ENCODE measurements at regions not wholly inside any gene's neighbourhood (a gene's known extent, or its start where the extent isn't known, plus 50 kb on each side); places are given as distances from the start of the nearest gene placed in this dataset.

DNA sequence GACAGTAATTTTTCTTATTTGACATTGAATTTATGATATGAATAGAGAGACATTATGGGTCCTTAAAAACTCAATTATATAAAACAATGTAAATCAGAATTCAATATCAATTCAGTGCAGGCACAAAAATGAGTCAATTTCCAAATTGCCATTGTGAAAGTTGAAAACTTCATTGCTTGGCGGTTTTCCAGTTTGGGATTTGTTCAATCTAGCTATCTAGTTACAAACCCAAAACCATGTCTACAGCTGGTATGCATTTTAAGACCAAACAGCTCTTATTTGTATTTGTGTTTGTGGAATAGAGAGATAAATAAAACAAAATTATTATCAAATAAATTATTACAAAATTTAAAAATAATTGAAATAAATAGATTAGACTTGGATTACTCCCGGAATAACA lies 1206.6 kb upstream of the RAG2 start:
- TF ChIP-seq, protein P1, sequence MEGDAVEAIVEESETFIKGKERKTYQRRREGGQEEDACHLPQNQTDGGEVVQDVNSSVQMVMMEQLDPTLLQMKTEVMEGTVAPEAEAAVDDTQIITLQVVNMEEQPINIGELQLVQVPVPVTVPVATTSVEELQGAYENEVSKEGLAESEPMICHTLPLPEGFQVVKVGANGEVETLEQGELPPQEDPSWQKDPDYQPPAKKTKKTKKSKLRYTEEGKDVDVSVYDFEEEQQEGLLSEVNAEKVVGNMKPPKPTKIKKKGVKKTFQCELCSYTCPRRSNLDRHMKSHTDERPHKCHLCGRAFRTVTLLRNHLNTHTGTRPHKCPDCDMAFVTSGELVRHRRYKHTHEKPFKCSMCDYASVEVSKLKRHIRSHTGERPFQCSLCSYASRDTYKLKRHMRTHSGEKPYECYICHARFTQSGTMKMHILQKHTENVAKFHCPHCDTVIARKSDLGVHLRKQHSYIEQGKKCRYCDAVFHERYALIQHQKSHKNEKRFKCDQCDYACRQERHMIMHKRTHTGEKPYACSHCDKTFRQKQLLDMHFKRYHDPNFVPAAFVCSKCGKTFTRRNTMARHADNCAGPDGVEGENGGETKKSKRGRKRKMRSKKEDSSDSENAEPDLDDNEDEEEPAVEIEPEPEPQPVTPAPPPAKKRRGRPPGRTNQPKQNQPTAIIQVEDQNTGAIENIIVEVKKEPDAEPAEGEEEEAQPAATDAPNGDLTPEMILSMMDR (IDR thresholded peaks at IDR 0.05; ENCODE audit: insufficient read depth, low read length, severe bottlenecking) = no peak
- FAIRE-seq = no peak
- DNase-seq (ENCODE audit: low read depth) = no peak
- H3K27me3 ChIP-seq (ENCODE audit: control insufficient read depth, insufficient read depth, low read length) = no peaks in the 10 kb centered on the region
- no peaks in the 10 kb centered on the region for H3K36me3 ChIP-seq (ENCODE audit: control insufficient read depth, insufficient read depth, low read length)
- H3K4me3 ChIP-seq (ENCODE audit: low read depth, low read length) = no peak overlapping the region

DNA sequence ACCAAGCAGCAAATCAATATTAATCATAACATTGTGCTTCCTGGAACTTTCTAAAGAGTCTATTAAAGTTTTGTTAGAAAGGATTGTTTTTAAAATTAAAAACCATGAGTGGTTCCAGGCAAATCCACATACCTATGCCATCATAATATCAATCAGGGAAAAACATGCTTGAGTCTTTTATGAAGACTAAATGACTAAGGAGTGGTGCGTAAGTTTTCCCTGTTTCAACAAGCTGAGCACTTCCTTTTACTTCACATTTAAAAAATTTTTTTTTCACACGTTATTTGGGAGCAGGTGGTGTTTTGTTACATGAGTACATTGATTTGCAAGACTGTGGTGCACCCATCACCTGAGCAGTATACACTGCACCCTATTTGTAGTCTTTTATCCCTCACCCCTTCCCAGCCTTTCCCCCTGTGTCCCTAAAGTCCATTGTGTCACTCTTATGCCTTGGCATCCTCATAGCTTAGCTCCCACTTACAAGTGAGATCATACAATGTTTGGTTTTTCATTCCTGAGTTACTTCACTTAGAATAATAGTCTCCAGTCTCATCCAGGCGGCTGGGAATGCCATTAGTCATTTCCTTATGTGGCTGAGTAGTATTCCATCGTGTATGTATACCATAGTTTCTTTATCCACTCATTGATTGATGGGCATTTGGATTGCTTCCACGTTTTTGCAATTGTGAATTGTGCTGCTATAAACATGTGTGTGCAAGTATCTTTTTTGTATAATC lies 1190.3 kb upstream of the RAG2 start:
- no peak overlapping the region for H3K4me3 ChIP-seq (ENCODE audit: low read depth, low read length)
- no peaks in the 10 kb centered on the region for H3K27me3 ChIP-seq (ENCODE audit: control insufficient read depth, insufficient read depth, low read length)
- H3K36me3 ChIP-seq (ENCODE audit: control insufficient read depth, insufficient read depth, low read length) = no peaks in the 10 kb centered on the region
- DNase-seq (ENCODE audit: low read depth) (peak; percentile 98), FAIRE-seq (no peak)
- TF ChIP-seq, protein P1 (IDR thresholded peaks at IDR 0.05; ENCODE audit: insufficient read depth, low read length, severe bottlenecking) = no peak

DNA sequence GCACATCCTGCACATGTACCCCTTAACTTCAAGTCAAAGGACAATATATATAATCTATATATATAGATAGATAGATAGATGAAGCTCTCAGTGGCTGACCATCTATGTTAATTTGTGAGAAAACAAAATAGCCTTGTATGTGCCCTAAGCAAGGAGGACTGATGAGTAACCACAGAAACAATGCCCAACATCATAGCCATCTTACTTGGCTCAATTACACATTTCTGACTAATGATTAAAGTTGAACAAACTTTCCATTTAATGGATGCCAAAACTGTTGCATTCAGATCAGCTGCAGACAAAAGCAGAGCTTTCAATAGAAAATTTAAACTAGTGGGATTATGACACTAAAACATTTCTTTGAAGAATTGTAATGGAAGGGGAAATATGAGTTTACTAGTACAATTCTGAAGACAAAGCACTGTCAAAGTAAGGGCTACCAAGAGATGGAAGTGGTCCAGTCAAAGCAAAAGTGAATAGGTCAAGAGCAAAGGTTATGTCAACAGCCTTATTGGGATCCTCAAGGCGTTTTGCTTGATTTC lies 1188.2 kb upstream of the RAG2 start:
- peak; percentile 91 for DNase-seq (ENCODE audit: low read depth)
- FAIRE-seq = no peak
- Histone ChIP-seq H3K4me3 (ENCODE audit: low read depth, low read length) (no peak overlapping the region), H3K27me3 (ENCODE audit: control insufficient read depth, insufficient read depth, low read length) (no peaks in the 10 kb centered on the region), H3K36me3 (ENCODE audit: control insufficient read depth, insufficient read depth, low read length) (no peaks in the 10 kb centered on the region)
- TF ChIP-seq, protein P1 (IDR thresholded peaks at IDR 0.05; ENCODE audit: insufficient read depth, low read length, severe bottlenecking) = no peak

DNA sequence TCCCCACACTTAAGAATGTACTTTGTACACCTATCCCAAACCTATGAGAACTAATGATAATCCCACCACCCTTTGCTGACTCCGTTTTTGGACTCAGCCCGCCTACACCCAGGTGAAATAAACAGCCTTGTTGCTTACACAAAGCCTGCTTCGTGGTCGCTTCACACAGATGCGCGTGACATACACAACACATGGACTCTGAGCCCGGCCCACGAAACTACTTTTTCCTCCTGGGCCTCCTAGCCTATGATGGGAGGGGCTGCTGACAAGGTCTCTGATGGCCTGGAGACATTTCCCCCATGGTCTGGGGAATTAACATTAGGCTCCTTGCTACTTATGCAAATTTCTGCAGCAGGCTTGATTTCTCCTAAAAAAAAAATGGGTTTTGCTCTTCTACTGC lies 1176.4 kb upstream of the RAG2 start:
- no peak overlapping the region for H3K4me3 ChIP-seq (ENCODE audit: low read depth, low read length)
- TF ChIP-seq, protein P1 (IDR thresholded peaks at IDR 0.05; ENCODE audit: insufficient read depth, low read length, severe bottlenecking) = no peak
- FAIRE-seq = no peak

DNA sequence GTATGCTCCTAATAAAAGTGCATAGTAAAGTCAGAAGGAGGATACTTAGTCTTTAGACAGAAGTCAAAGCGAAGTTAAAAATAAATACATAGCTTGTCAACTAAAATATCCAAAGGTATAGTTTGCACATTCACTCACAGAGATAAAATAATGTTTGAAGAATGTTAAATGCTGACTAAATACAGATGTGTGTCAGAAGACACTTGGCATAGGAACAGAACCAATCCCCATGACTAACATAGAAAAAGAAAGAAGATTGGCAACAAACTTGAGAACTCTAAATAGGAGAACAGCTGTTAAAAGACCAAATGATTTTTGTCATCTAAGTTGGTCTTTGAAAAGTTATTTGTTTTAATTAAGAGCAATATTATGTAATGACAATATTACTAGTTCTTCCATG lies 1172.1 kb upstream of the RAG2 start:
- DNase-seq (ENCODE audit: low read depth) = peak; percentile 71
- TF ChIP-seq, protein P1 (IDR thresholded peaks at IDR 0.05; ENCODE audit: insufficient read depth, low read length, severe bottlenecking) = no peak
- Histone ChIP-seq H3K4me3 (ENCODE audit: low read depth, low read length) (no peak overlapping the region), H3K36me3 (ENCODE audit: control insufficient read depth, insufficient read depth, low read length) (no peaks in the 10 kb centered on the region), H3K27me3 (ENCODE audit: control insufficient read depth, insufficient read depth, low read length) (no peaks in the 10 kb centered on the region)
- FAIRE-seq = no peak

More for the DNA sequence above, 1176.4 kb upstream of the RAG2 start:
- no peaks in the 10 kb centered on the region for H3K27me3 ChIP-seq (ENCODE audit: control insufficient read depth, insufficient read depth, low read length)
- no peak for DNase-seq (ENCODE audit: low read depth)
- H3K36me3 ChIP-seq (ENCODE audit: control insufficient read depth, insufficient read depth, low read length) = no peaks in the 10 kb centered on the region

Measured in bronchial epithelial cell (primary cell).